Neural progenitor cell (in vitro differentiated cells): ENCODE measurements at regions not wholly inside any gene's neighbourhood (a gene's known extent, or its start where the extent isn't known, plus 50 kb on each side); places are given as distances from the start of the nearest gene placed in this dataset.
"Not testable (repeated sequence)": the region's sequence is repeated elsewhere in the genome, so short reads cannot be mapped to it uniquely, and the experiment has no call there.

Experiments used
- DNase-seq: peaks from one replicate; pipeline ENCODE4 v3.0.0-alpha.2; 2016; ENCODE audit warnings: low spot score
- H2AFZ ChIP-seq: fragments of 200-600 bp; sonication (generic); replicated peaks from 2 replicates; pipeline ENCODE4 v1.6.1; 2016; ENCODE audit warnings: antibody characterized with exemption
- H3F3A ChIP-seq: fragments of 200-600 bp; sonication (generic); 2 replicates; pipeline ENCODE4 v1.6.1; 2016; ENCODE audit warnings: antibody characterized with exemption, low read depth
- H3K27ac ChIP-seq: fragments of 200-600 bp; sonication (generic); 2 replicates; pipeline ENCODE4 v1.5.1; 2016; ENCODE audit warnings: mild to moderate bottlenecking
- H3K27me3 ChIP-seq: fragments of 200-600 bp; sonication (generic); 2 replicates; pipeline ENCODE4 v1.6.1; 2016; ENCODE audit warnings: mild to moderate bottlenecking, moderate library complexity
- H3K36me3 ChIP-seq: fragments of 200-600 bp; sonication (generic); 2 replicates; pipeline ENCODE4 v1.5.1; 2016
- H3K4me1 ChIP-seq: fragments of 200-600 bp; sonication (generic); 2 replicates; pipeline ENCODE4 v1.6.1; 2016; ENCODE audit warnings: mixed run types
- H3K4me2 ChIP-seq: fragments of 200-600 bp; sonication (generic); 2 replicates; pipeline ENCODE4 v1.6.1; 2016
- H3K4me3 ChIP-seq: fragments of 200-600 bp; sonication (generic); 2 replicates; pipeline ENCODE4 v1.5.1; 2016
- H3K79me2 ChIP-seq: fragments of 200-600 bp; sonication (generic); 2 replicates; pipeline ENCODE4 v1.6.1; 2016; ENCODE audit warnings: low read depth
- H3K9ac ChIP-seq: fragments of 200-600 bp; sonication (generic); 2 replicates; pipeline ENCODE4 v1.6.1; 2016
- H3K9me3 ChIP-seq: fragments of 200-600 bp; sonication (generic); 2 replicates; pipeline ENCODE4 v1.5.1; 2016; ENCODE audit warnings: low read depth
- H4K20me1 ChIP-seq: fragments of 200-600 bp; sonication (generic); 2 replicates; pipeline ENCODE4 v1.6.1; 2016; ENCODE audit warnings: low read depth
- H3K27ac Mint-ChIP-seq: 3 replicates; pipeline ENCODE4 v1.8.0; 2021; ENCODE audit warnings: mixed read lengths
- H3K27me3 Mint-ChIP-seq: 2 replicates; pipeline ENCODE4 v1.8.0; 2022; ENCODE audit warnings: low read depth, mild to moderate bottlenecking, inconsistent platforms, moderate library complexity, mixed read lengths; ENCODE audit not compliant: insufficient read depth
- H3K36me3 Mint-ChIP-seq: 3 replicates; pipeline ENCODE4 v1.8.0; 2021; ENCODE audit warnings: mixed read lengths
- H3K4me1 Mint-ChIP-seq: 3 replicates; pipeline ENCODE4 v1.8.0; 2021; ENCODE audit warnings: mixed read lengths
- H3K4me3 Mint-ChIP-seq: 3 replicates; pipeline ENCODE4 v1.8.0; 2021; ENCODE audit warnings: mild to moderate bottlenecking, moderate library complexity, mixed read lengths
- H3K9me3 Mint-ChIP-seq: 3 replicates; pipeline ENCODE4 v1.8.0; 2020; ENCODE audit warnings: mixed read lengths

GRCh38 chr1:149336082-149336481 lies 138.8 kb upstream of the NBPF19 start:
- not testable (repeated sequence) for DNase-seq, H3K27me3 Mint-ChIP-seq, H3F3A ChIP-seq, H3K36me3 ChIP-seq, H3K4me1 ChIP-seq, H3K27ac Mint-ChIP-seq, H3K9me3 Mint-ChIP-seq, H4K20me1 ChIP-seq, H3K4me3 ChIP-seq, H3K4me3 Mint-ChIP-seq, H3K79me2 ChIP-seq, H2AFZ ChIP-seq, H3K9ac ChIP-seq, H3K4me1 Mint-ChIP-seq, H3K36me3 Mint-ChIP-seq, H3K4me2 ChIP-seq, H3K27me3 ChIP-seq, H3K27ac ChIP-seq, H3K9me3 ChIP-seq

DNA sequence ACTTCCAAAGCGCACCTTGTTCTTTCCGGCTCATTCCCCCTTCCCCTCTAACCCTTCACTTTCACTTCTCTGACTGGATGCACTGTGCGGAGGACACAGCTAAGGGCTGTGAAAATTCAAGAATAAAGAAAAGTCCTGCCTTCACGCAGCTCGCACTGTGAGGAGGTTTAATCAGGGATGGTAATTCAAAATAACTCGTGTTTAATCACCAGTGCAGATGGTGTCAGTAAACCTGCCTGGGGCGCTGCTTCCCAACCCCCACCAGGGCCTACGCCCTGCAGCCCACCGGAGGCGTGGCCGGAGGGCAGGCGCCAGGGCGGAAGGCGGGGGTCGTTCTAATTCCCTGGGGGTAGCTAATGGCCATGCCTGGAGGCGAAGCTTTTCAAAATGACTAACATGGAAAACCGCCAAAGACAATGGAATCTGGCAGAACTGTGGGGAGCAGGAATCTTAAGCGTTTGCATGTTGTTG lies 136.6 kb upstream of the NBPF19 start:
- DNase-seq, H3K4me3 Mint-ChIP-seq, H3K9me3 Mint-ChIP-seq: not testable (repeated sequence)

GRCh38 chr1:149338698-149339097 lies 136.1 kb upstream of the NBPF19 start:
- not testable (repeated sequence) for H3K27ac Mint-ChIP-seq, H3K4me3 Mint-ChIP-seq, H3K27ac ChIP-seq, H3K4me2 ChIP-seq, H3K9me3 Mint-ChIP-seq, H2AFZ ChIP-seq, H3F3A ChIP-seq, H3K4me1 Mint-ChIP-seq, H3K79me2 ChIP-seq, H3K36me3 ChIP-seq, H3K27me3 Mint-ChIP-seq, H4K20me1 ChIP-seq, DNase-seq, H3K27me3 ChIP-seq, H3K9ac ChIP-seq, H3K4me3 ChIP-seq, H3K36me3 Mint-ChIP-seq, H3K4me1 ChIP-seq, H3K9me3 ChIP-seq

More for the DNA sequence above, 136.6 kb upstream of the NBPF19 start:
- H3K4me3 ChIP-seq, H3F3A ChIP-seq, H3K27me3 Mint-ChIP-seq, H3K4me2 ChIP-seq, H2AFZ ChIP-seq, H3K4me1 ChIP-seq, H4K20me1 ChIP-seq, H3K27ac ChIP-seq, H3K36me3 Mint-ChIP-seq, H3K4me1 Mint-ChIP-seq, H3K36me3 ChIP-seq, H3K9me3 ChIP-seq, H3K9ac ChIP-seq, H3K27ac Mint-ChIP-seq, H3K27me3 ChIP-seq, H3K79me2 ChIP-seq: not testable (repeated sequence)

- H4K20me1 ChIP-seq, H3F3A ChIP-seq, H3K27ac Mint-ChIP-seq, H3K27me3 Mint-ChIP-seq, H3K36me3 ChIP-seq, H3K36me3 Mint-ChIP-seq, H3K4me1 ChIP-seq, DNase-seq, H3K27ac ChIP-seq, H3K4me3 Mint-ChIP-seq, H3K4me1 Mint-ChIP-seq, H3K9me3 ChIP-seq, H3K4me2 ChIP-seq, H3K27me3 ChIP-seq, H3K9ac ChIP-seq, H3K4me3 ChIP-seq, H3K79me2 ChIP-seq, H2AFZ ChIP-seq, H3K9me3 Mint-ChIP-seq: not testable (repeated sequence)
These were observed 125.4 kb upstream of the NBPF19 start for GRCh38 chr1:149349448-149349847.

GRCh38 chr1:149352205-149352604 lies 122.6 kb upstream of the NBPF19 start:
- not testable (repeated sequence) for H3K36me3 ChIP-seq, H2AFZ ChIP-seq, H3K4me3 Mint-ChIP-seq, H3K4me1 ChIP-seq, H3K27me3 Mint-ChIP-seq, H3K79me2 ChIP-seq, H3K9ac ChIP-seq, H3K4me1 Mint-ChIP-seq, H3K27ac Mint-ChIP-seq, H3K4me3 ChIP-seq, DNase-seq, H3K36me3 Mint-ChIP-seq, H3F3A ChIP-seq, H3K9me3 Mint-ChIP-seq, H3K9me3 ChIP-seq, H4K20me1 ChIP-seq, H3K4me2 ChIP-seq, H3K27me3 ChIP-seq, H3K27ac ChIP-seq

- H3K9me3 Mint-ChIP-seq, DNase-seq, H3K4me1 Mint-ChIP-seq, H3K27me3 Mint-ChIP-seq, H3K27me3 ChIP-seq, H2AFZ ChIP-seq, H3K36me3 Mint-ChIP-seq, H3F3A ChIP-seq, H3K79me2 ChIP-seq, H4K20me1 ChIP-seq, H3K4me3 Mint-ChIP-seq, H3K4me3 ChIP-seq, H3K4me2 ChIP-seq, H3K36me3 ChIP-seq, H3K27ac ChIP-seq, H3K4me1 ChIP-seq, H3K9me3 ChIP-seq, H3K9ac ChIP-seq, H3K27ac Mint-ChIP-seq: not testable (repeated sequence)
These were observed 120.3 kb upstream of the NBPF19 start for GRCh38 chr1:149354579-149354978.

- H3K4me1 ChIP-seq, H3K4me3 Mint-ChIP-seq, DNase-seq, H3K27me3 ChIP-seq, H3K9me3 Mint-ChIP-seq, H2AFZ ChIP-seq, H3K9me3 ChIP-seq, H3K79me2 ChIP-seq, H3K36me3 ChIP-seq, H3F3A ChIP-seq, H4K20me1 ChIP-seq, H3K4me2 ChIP-seq, H3K27ac Mint-ChIP-seq, H3K4me1 Mint-ChIP-seq, H3K9ac ChIP-seq, H3K27ac ChIP-seq, H3K36me3 Mint-ChIP-seq, H3K4me3 ChIP-seq, H3K27me3 Mint-ChIP-seq: not testable (repeated sequence)
These were observed 119.1 kb upstream of the NBPF19 start for GRCh38 chr1:149355748-149356147.

DNA sequence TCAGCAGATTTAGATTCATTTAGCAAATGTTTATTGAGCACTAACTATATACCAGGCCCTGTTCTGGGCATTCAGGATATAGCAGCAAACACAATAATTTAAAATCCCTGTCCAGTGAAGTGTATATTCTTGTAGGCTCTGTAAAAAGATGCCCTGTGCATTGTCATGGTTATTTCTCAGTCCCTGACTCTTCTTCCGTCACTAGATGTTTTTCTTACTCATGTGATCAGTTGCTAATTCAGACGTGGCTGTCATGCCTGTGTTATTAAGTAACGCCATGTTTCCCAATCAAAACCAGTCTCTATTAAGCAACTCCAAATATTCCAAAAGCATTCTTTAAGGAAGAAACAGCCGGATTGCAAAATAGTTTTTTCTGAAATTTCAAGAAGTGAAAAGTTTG lies 118.7 kb upstream of the NBPF19 start:
- H2AFZ ChIP-seq, H3K36me3 ChIP-seq, H4K20me1 ChIP-seq, H3K4me2 ChIP-seq, H3K4me1 Mint-ChIP-seq, H3K4me3 ChIP-seq, DNase-seq, H3K27me3 ChIP-seq, H3K9ac ChIP-seq, H3K79me2 ChIP-seq, H3K4me1 ChIP-seq, H3F3A ChIP-seq, H3K4me3 Mint-ChIP-seq, H3K27ac ChIP-seq, H3K36me3 Mint-ChIP-seq, H3K9me3 ChIP-seq, H3K27me3 Mint-ChIP-seq, H3K9me3 Mint-ChIP-seq, H3K27ac Mint-ChIP-seq: not testable (repeated sequence)

- not testable (repeated sequence) for H3K27me3 Mint-ChIP-seq, H3K79me2 ChIP-seq, H3K4me3 ChIP-seq, H3K9ac ChIP-seq, H3F3A ChIP-seq, H3K9me3 Mint-ChIP-seq, DNase-seq, H3K27me3 ChIP-seq, H3K36me3 Mint-ChIP-seq, H3K4me1 ChIP-seq, H3K27ac Mint-ChIP-seq, H4K20me1 ChIP-seq, H3K36me3 ChIP-seq, H3K4me3 Mint-ChIP-seq, H3K27ac ChIP-seq, H3K9me3 ChIP-seq, H3K4me1 Mint-ChIP-seq, H2AFZ ChIP-seq, H3K4me2 ChIP-seq
These were observed 114.5 kb upstream of the NBPF19 start for GRCh38 chr1:149360351-149360750.
